Activated T-cell treated with anti-CD3 and anti-CD28 coated beads, Interleukin-2, amount 50 U/mL, for 72 hours (primary cell): ENCODE measurements at regions not wholly inside any gene's neighbourhood (a gene's known extent, or its start where the extent isn't known, plus 50 kb on each side); places are given as distances from the start of the nearest gene placed in this dataset.

Experiments
- ATAC-seq, 2 donors: fragments of 150-1000 bp; cut with Tn5 transposase; replicated peaks in 1 of 2; 2 replicates each; pipeline ENCODE4 v1.10.0; 2021; ENCODE audit warnings: moderate library complexity in 2 of 2, mild to moderate bottlenecking in 1 of 2
- DNase-seq, 2 donors: peaks; one replicate each; pipeline ENCODE4 v3.0.0; 2021 to 2022; ENCODE audit warnings: mixed read lengths in 1 of 2
- H3K27ac Mint-ChIP-seq: one replicate; pipeline ENCODE4 v1.8.0; 2022; ENCODE audit warnings: mild to moderate bottlenecking, moderate library complexity, mixed read lengths
- H3K27me3 Mint-ChIP-seq: one replicate; pipeline ENCODE4 v1.8.0; 2022; ENCODE audit warnings: low read depth, mixed read lengths
- H3K36me3 Mint-ChIP-seq, 2 donors: one replicate each; pipeline ENCODE4 v1.8.0; 2022; ENCODE audit warnings: mixed read lengths in 2 of 2, mild to moderate bottlenecking in 1 of 2; ENCODE audit not compliant: insufficient read depth in 2 of 2
- H3K4me1 Mint-ChIP-seq: one replicate; pipeline ENCODE4 v1.8.0; 2022; ENCODE audit warnings: low read depth, mixed read lengths
- H3K4me3 Mint-ChIP-seq, 2 donors: one replicate each; pipeline ENCODE4 v1.8.0; 2022; ENCODE audit warnings: mild to moderate bottlenecking in 2 of 2, mixed read lengths in 2 of 2, moderate library complexity in 2 of 2
- H3K9me3 Mint-ChIP-seq, 2 donors: one replicate each; pipeline ENCODE4 v1.8.0; 2022; ENCODE audit warnings: mixed read lengths in 2 of 2

GRCh38 chr2:2715036-2715818, 384.2 kb upstream of the MYT1L start:
- ATAC-seq: no peak
- H3K27ac Mint-ChIP-seq: no peak overlapping the region

GRCh38 chr2:2714408-2714807, 383.3 kb upstream of the MYT1L start:
- Mint-ChIP-seq H3K27ac (no peak overlapping the region), H3K9me3 (no peaks in the 10 kb centered on the region), H3K36me3 (no peaks in the 10 kb centered on the region), H3K27me3 (no peaks in the 10 kb centered on the region), H3K4me3 (no peak overlapping the region), H3K4me1 (no peaks in the 10 kb centered on the region)
- DNase-seq (no peak), ATAC-seq (no peak)

More at GRCh38 chr2:2715036-2715818, 384.2 kb upstream of the MYT1L start:
- Mint-ChIP-seq H3K36me3 (no peaks in the 10 kb centered on the region), H3K4me3 (no peak overlapping the region), H3K27me3 (no peaks in the 10 kb centered on the region), H3K9me3 (no peaks in the 10 kb centered on the region), H3K4me1 (no peaks in the 10 kb centered on the region)
- no peak for DNase-seq

- Mint-ChIP-seq H3K36me3 (no peaks in the 10 kb centered on the region), H3K27ac (no peak overlapping the region), H3K4me1 (no peaks in the 10 kb centered on the region), H3K9me3 (no peaks in the 10 kb centered on the region), H3K4me3 (no peak overlapping the region), H3K27me3 (no peaks in the 10 kb centered on the region)
- no peak for DNase-seq
- no peak for ATAC-seq
Observed at GRCh38 chr2:2709431-2709770, 378.3 kb upstream of the MYT1L start.

- no peak overlapping the region for H3K27ac Mint-ChIP-seq
- DNase-seq (no peak), ATAC-seq (no peak)
- no peaks in the 10 kb centered on the region for H3K36me3 Mint-ChIP-seq
- H3K27me3 Mint-ChIP-seq: no peaks in the 10 kb centered on the region
- no peaks in the 10 kb centered on the region for H3K4me1 Mint-ChIP-seq
- H3K9me3 Mint-ChIP-seq: no peaks in the 10 kb centered on the region
- no peak overlapping the region for H3K4me3 Mint-ChIP-seq
Observed at GRCh38 chr2:2708575-2709430, 377.7 kb upstream of the MYT1L start.

- Mint-ChIP-seq H3K27ac (no peak overlapping the region), H3K27me3 (no peaks in the 10 kb centered on the region), H3K4me1 (no peaks in the 10 kb centered on the region), H3K9me3 (no peaks in the 10 kb centered on the region), H3K36me3 (no peaks in the 10 kb centered on the region), H3K4me3 (no peak overlapping the region)
- no peak for DNase-seq
- no peak for ATAC-seq
Observed at GRCh38 chr2:2707206-2707991, 376.3 kb upstream of the MYT1L start.

- Mint-ChIP-seq H3K4me3 (no peak overlapping the region), H3K27ac (no peak overlapping the region)
- no peak for ATAC-seq
Observed at GRCh38 chr2:2706306-2706705, 375.2 kb upstream of the MYT1L start.

GRCh38 chr2:2705871-2706270, 374.8 kb upstream of the MYT1L start:
- DNase-seq: no peak
- Mint-ChIP-seq H3K9me3 (no peaks in the 10 kb centered on the region), H3K27ac (no peak overlapping the region), H3K27me3 (no peaks in the 10 kb centered on the region), H3K4me1 (no peaks in the 10 kb centered on the region), H3K36me3 (no peaks in the 10 kb centered on the region), H3K4me3 (no peak overlapping the region)
- ATAC-seq: no peak

More at GRCh38 chr2:2706306-2706705, 375.2 kb upstream of the MYT1L start:
- H3K4me1 Mint-ChIP-seq: no peaks in the 10 kb centered on the region
- no peaks in the 10 kb centered on the region for H3K9me3 Mint-ChIP-seq
- no peaks in the 10 kb centered on the region for H3K27me3 Mint-ChIP-seq
- no peaks in the 10 kb centered on the region for H3K36me3 Mint-ChIP-seq
- DNase-seq: no peak

- Mint-ChIP-seq H3K4me3 (no peak overlapping the region), H3K27me3 (no peaks in the 10 kb centered on the region), H3K27ac (no peak overlapping the region), H3K9me3 (no peaks in the 10 kb centered on the region), H3K4me1 (no peaks in the 10 kb centered on the region), H3K36me3 (no peaks in the 10 kb centered on the region)
- ATAC-seq (no peak), DNase-seq (no peak)
Observed at GRCh38 chr2:2704428-2705090, 373.5 kb upstream of the MYT1L start.

GRCh38 chr2:2703762-2704427, 372.8 kb upstream of the MYT1L start:
- Mint-ChIP-seq H3K27ac (no peak overlapping the region), H3K36me3 (no peaks in the 10 kb centered on the region), H3K9me3 (no peaks in the 10 kb centered on the region), H3K4me3 (no peak overlapping the region), H3K4me1 (no peaks in the 10 kb centered on the region), H3K27me3 (no peaks in the 10 kb centered on the region)
- no peak for DNase-seq
- no peak for ATAC-seq

GRCh38 chr2:2703172-2703571, 372.1 kb upstream of the MYT1L start:
- no peaks in the 10 kb centered on the region for H3K9me3 Mint-ChIP-seq
- no peaks in the 10 kb centered on the region for H3K36me3 Mint-ChIP-seq
- DNase-seq (no peak), ATAC-seq (peak in 1 of 2 donors; percentile 13)
- no peaks in the 10 kb centered on the region for H3K27me3 Mint-ChIP-seq
- no peak overlapping the region for H3K4me3 Mint-ChIP-seq
- H3K27ac Mint-ChIP-seq: no peak overlapping the region
- no peaks in the 10 kb centered on the region for H3K4me1 Mint-ChIP-seq

- DNase-seq (no peak), ATAC-seq (no peak)
- Mint-ChIP-seq H3K4me3 (no peak overlapping the region), H3K27me3 (no peaks in the 10 kb centered on the region), H3K27ac (no peak overlapping the region), H3K36me3 (no peaks in the 10 kb centered on the region), H3K4me1 (no peaks in the 10 kb centered on the region), H3K9me3 (no peaks in the 10 kb centered on the region)
Observed at GRCh38 chr2:2702385-2702784, 371.3 kb upstream of the MYT1L start.

- H3K36me3 Mint-ChIP-seq: no peaks in the 10 kb centered on the region
- no peak for ATAC-seq
- no peaks in the 10 kb centered on the region for H3K9me3 Mint-ChIP-seq
- DNase-seq: no peak
- H3K4me1 Mint-ChIP-seq: no peaks in the 10 kb centered on the region
- H3K27me3 Mint-ChIP-seq: no peaks in the 10 kb centered on the region
- no peak overlapping the region for H3K4me3 Mint-ChIP-seq
- H3K27ac Mint-ChIP-seq: no peak overlapping the region
Observed at GRCh38 chr2:2701813-2702212, 370.7 kb upstream of the MYT1L start.
